HG03378 (cell line): ENCODE measurements at regions not wholly inside any gene's neighbourhood (a gene's known extent, or its start where the extent isn't known, plus 50 kb on each side); places are given as distances from the start of the nearest gene placed in this dataset.

Experiments
- ATAC-seq: cut with Tn5 transposase; IDR thresholded peaks from one replicate; pipeline ENCODE4 v1.9.1; 2021; ENCODE audit warnings: mild to moderate bottlenecking, moderate library complexity; ENCODE audit not compliant: unreplicated experiment

DNA sequence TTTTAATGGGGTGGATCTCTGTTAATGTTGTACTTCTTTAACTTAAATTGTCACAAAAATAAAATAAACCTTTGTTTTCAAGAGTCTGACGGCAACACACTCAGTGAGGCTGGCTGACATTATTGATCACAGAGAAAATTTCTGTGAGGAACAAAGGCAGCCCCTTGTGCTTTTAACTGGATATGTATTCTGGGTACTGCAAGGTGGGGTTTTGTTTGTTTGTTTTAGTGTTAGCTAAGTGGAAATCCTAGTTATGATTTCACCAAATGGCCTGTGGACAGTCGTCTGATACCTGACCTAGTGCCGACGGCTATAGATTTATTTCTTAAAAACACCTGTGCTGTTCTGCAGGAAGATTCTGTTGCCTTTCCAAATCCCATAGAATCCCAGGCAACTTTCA is 1329.5 kb upstream of the ZEB2 start:
- ATAC-seq = no peak

DNA sequence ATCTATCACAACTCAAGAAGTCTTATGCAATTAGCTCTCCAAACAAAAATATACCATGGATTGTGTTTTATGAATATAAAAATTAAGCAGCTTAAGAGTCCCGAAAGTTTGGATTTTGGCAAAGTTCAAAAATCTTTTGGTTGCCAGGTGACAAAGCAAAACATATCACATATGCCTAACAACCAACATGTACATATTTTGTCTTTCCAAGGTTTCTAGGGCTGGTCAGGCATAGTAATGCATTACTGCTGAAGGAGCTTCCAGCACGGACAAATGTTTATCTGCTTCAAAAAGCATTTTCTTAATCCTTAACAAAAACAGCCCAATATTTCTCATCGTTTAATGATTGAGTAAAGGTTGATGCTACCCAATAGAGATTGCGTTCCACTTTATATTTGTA is 1327.1 kb upstream of the ZEB2 start:
- ATAC-seq = no peak

DNA sequence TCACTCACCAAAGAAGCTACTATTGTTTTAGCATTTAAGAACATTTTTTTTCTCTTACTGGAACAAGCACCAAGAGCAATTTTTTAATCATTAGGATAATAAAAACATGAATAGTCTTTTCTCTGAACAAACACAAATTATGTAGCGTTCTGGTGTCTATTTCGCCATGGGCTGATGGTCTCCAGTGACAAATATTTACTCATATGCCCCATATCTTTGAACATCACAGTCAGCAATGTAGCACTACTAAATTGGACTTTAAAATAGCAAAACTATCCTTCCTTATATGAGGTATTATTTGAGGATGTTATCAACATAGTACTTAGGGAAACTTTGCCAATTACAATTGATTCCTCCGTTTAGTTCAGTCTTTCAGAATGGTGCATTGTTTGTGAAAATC is 1326.0 kb upstream of the ZEB2 start:
- ATAC-seq = no peak

DNA sequence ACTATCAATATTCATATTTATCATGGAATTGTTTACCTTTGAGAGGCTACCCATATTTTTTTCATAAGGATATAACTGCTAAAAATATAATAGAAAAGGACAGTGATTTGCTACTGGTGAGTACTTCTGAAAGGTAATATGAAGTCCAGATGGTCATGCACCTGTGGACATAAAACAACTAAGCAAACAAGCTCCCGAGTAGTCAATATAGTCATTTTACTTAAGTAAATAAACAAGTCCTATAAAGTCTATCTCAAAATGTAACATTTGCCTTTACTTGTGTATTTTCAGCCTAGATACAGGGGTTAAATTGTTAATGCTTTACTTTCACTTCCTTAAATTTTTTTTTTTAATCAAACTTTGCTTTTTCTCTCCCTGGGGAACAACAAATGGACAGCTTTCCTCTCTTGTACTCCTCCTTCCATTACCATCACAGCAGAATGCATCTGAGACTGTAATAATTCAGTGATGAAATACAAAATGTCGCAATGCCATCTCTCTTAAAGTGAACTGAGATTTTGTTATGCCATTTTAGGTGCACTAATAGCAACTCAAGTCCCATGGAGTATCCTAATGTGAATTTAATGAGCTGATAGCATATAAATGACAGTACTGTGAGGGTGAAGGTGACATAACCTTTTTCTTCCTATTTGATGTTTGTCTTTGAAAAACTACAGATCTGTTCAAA is 1325.4 kb upstream of the ZEB2 start:
- no peak for ATAC-seq

DNA sequence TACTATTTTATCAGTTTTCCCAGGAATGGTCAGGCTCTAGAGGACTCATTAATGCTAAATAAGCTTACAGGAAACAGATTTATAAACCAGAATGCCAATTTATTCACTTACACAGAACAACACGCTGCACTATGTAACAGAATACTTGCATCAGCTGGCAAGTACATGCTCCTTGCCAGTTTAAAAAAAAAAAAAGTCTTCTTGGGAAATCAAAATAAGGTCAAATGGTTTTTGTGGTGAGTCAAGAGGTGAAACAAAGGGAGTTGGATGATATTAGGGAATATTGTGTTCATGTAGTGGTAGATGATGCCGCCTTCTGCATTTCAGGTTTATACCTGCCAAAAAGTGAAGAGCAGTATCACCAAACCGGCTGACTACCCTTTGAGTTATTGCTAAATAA is 1322.1 kb upstream of the ZEB2 start:
- no peak for ATAC-seq

DNA sequence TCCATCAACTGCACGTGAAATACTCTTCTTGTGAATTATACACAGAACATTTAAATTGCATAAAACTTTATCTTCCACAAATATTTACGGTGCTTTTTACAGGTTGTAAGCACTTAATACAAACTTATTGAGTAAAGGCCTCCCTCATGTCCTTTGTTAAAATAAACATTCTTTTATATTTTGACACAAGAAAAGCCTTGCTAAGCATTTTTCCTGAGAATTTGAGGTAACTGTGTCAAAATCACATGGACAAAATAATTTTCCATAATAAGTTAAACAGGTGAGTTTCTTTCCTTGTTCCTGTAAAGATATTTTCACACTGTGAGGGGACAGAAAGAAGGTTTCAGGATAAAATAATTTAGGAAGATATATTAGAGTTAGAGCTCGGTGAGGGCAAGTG is 1317.1 kb upstream of the ZEB2 start:
- no peak for ATAC-seq

DNA sequence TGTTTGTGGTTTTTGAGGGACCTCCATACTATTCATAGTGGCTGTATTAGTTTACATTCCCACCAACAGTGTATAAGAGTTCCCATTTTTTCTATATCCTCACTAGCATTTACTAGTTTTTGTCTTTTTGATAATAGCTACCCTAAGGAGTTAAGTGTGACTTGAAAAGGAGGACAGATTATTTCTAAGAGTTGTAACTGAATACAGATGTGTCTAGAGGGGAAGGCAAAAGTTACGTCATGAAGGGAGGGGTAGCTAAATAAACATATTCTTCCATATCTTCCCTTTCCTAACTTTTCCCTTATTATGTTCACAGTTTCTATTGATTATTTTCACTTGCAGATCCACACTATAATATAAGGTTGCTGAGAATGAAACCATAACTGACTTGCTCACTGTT is 1315.7 kb upstream of the ZEB2 start:
- no peak for ATAC-seq

DNA sequence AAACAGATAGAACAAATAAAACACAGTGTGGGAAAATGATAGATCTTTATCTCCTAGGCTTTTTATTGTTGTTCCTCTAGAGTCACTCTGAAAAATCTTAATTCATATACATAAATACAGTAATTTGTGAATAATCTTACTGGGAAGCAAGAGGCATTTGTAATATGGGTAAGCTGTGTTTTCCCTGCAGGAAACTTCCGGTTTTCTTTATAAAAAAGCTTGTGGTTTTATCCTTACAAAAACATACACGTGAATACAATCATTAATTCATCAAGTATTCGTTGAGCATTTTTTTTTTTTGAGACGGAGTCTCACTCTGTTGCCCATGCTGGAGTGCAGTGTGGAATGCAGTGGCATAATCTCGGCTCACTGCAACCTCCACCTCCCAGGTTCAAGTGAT is 1312.8 kb upstream of the ZEB2 start:
- ATAC-seq = no peak

DNA sequence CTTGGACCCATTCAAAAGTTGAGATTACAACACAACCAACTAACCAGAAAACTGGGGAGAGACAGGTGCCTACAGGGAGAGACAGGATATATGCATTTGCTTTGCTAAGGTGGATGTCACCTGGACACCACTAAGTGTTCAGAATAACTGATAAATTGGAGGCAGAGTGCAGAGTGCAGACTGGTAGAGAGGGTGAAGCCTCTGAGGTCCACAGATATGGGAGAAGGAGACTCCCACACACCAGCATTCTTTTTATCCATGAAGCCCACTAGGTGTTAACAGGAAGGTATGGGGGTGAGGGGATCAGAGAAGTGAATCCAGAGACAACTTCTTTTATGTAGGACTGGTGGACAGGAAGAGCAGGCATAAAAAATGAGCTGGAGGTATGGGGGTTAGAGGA is 1310.0 kb upstream of the ZEB2 start:
- ATAC-seq = no peak

DNA sequence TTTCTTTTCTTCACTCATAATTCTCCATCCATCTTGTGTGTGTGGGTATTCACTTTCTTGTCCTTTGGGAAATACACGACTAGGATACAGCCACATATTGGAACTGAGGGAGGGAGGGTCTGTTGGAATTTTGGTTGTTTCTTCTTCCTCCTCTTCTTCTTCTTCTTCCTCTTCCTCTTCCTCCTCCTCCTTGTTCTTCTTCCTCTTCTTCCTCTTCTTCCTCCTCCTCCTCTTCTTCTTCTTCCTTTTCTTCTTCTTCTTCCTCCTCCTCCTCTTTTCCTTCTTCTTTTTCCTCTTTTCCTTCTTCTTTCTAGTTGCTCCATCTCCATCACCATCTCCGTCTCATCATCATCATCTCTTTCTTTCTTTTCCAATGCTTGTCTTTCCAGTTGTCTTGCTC is 1307.3 kb upstream of the ZEB2 start:
- ATAC-seq = no peak

DNA sequence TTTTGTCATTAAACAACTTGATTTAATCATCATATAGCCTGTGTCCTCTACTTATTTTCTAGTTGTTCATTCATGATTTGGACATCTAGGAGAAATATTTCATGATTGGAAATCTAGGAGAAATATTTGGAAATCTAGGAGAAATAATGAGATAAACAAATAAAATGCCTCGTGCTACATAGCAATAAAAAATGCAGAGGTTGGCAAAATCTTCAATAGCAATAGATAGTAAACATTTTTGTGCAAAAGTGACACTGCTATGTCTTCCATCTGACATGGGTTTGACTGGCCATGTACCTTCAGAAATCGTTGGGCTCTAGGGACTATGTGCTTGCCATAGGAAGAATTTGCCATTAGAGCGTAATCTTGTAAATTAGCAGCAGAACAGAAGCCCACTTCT is 1304.5 kb upstream of the ZEB2 start:
- no peak for ATAC-seq

DNA sequence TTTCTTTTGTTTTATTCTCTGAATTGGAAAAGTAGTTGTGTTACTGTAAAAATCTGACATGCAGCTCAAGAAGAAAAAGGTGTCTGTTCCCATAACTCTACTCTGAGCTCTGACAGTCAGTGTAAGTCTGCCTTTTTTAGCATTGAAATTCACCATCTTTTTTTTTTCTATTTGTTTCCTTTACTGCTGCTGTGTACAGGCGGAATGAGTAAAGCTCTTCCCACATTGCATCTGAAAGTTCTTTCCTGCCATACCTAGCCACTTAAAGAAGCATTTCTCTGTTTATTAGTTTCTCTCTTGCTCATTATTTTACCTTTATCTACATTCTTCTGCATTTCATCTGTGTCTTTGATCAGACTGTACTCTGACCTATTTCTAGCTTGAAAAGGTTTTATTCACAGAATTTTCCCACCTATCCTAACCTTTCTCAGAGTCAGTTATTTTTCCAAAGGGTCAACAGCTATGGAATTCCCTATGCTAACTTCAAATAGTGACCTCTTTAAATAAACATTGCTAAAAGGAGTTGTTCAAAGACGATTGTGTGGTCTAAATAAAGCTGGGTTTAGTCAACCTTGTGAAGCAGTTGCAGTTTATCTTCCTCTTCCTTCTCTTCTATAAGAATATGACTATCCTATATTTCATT is 1303.1 kb upstream of the ZEB2 start:
- ATAC-seq = no peak

DNA sequence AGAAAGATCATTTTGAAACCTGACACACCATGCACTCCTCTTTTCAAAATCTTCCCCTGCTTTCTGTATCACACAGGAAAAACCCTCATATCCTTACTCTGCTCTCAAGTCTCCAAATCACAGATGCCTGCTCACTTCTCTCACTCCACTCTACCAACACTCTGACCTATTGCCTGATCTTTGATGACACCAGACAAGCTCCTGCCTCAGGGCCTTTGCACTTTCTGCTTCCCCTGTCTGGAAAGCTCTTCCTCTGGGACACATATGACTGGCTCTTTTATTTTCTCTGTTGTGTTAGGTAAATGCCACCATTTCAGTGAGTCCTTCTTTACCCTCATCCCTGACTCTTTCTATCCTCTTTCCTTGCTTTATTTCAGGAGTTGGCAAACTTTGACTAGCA is 1300.7 kb upstream of the ZEB2 start:
- no peak for ATAC-seq

DNA sequence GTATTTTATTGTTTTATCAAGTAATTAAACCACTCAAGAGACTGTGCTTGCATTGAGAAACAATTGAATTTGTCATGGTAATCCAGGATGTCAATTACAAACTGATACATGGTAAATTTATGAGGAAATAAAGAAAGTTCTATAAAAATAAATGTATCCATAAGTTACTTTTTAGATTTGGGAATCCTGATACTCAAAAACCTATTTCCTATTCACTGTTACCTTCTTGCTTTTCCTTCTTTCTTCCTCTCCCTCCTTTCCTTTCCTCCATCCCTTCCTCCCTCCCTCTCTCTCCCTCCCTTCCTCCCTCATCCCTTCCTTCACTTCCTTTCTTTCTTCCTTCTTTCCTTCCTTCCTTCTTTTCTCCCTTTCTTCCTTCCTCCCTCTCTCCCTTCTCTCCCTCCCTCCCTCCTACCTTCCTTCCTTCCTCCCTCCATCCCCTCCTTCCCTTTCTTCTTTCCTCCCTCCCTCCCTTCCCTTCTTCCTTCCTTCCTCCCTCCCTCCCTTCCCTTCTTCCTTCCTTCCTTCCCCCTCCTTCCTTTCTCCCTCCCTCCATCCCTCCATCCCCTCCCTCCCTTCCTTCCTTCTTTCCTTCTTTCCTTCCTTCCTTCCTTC is 1299.1 kb upstream of the ZEB2 start:
- no peak for ATAC-seq

DNA sequence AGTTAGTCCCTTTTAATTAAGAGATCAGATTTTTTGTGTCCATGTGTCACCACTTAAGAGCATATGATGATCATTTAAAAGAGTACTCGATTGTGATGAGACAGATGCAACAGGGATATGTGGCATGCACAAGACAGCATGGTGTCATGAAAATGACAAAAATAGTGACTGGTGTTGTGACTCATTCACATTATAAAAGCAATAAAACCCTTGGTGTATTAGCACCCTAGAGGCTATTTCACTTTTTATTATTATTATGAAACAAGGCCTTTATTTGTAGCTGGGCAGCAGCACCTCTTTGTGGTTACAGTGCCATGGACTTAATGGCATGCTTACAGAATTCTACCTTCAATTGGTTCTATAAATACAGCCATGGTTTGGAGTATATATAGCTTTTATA is 1296.0 kb upstream of the ZEB2 start:
- ATAC-seq = no peak

DNA sequence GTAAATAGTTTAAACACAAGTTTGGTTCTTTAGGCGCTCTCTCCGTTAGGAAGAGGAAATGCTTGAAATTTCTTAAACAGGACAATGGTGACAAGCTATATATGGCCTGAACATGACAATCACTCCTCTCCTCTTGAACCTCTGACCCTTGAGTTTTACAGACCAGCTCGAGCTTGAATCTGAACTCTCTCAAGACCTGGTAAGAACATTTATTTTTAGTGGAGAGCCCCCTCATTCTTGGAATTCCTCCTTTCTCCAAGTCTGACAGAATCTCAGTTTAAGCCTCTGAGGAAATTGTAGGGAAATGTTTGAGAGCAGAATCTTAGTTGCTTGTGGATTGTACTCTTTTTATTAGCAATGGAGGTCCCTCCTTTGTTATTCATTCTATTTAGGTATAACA is 1293.6 kb upstream of the ZEB2 start:
- ATAC-seq = no peak

DNA sequence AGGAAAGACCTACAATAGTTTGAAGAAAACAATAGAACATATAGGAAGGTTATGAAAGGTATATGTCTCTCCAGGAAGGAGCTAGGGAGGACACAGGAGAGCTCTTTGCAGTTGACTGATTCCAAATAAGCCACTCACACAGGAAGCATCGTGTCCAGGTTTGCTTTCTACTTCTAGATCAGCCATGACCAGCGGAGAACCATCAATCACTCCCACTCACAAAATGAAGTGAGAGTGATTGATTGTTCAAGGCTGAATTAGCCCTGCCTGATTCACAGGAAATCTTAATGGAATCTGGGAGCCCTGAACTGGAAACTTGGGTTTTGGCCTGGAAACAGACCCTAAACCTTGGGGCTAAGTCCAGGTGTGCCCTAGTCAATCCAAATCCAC is 1292.2 kb upstream of the ZEB2 start:
- no peak for ATAC-seq

DNA sequence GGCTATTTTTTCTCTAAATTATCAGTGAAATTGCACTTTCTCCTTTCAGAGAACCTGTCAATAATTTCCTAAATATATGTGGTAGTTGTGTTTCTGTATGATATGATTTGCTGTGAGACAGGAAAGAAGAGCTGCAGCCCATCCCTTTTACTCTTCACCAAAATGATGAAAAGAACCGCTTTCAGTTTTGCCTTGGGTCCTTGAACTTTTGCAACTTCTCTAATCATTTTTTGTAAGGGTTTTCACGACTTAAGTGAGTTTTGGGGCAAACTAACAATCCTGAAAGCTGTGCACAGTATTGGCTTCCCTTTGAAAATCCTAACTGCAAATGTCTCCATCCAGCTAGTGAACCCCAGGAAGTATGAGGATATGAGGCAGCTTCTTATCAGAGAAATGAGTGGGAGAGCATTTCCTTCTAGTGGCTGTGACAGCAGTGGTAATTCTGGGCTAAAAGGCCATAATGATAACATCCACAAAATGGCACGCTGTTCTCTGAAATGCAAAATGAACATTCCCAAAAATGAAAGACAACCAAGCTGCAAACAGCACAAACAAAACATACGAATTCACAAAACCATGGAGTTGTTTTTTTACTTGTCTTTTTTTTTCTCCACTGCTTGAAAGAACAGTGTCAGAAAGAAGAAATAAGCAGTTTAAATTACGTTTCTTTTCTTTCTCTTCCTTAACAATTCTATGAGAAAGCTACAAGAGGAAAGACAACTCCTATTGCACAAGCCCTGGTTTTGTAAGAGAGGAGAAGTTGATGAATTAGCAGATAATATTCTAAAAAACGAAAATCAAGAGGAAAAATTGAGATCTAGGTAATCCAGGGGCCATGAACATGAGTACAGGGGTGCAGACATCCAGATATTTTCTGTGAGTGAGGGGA is 1291.6 kb upstream of the ZEB2 start:
- ATAC-seq = no peak

DNA sequence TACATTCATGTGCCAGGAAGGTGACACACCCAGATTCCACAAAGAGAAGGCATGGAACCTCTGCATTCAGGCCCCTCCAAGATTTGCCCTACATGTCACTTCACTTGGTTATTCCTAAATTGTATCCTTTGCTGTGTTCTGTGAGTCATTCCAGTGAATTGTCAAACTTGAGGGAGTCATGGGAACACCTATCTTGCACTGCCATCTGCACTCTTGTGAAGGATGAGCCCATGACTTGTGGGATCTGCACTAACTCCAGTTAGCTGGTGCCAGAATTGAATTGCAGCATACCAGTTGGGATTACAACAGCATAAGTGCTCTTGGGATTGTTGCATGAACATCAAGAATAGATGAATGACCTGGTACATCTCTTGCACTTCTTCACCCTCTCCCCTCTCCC is 1288.0 kb upstream of the ZEB2 start:
- no peak for ATAC-seq

DNA sequence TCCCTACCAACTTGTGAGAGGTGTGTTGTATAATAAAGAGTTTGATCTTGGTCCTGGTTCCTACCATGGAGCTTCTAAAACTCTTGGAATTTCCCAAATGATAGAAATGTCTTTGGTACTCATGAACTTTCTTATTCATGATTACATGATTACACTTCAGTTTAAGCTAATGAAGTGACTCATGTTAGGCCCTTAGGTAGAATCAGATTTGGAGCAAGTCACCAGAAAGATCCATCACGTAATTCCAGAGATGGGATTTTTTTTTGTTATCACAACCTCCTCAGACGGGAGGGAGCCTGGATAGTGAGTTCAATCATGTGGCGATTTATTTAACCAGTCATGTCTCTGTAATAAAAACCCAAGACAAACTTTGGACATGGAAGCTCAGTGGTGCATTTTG is 1287.6 kb upstream of the ZEB2 start:
- no peak for ATAC-seq

DNA sequence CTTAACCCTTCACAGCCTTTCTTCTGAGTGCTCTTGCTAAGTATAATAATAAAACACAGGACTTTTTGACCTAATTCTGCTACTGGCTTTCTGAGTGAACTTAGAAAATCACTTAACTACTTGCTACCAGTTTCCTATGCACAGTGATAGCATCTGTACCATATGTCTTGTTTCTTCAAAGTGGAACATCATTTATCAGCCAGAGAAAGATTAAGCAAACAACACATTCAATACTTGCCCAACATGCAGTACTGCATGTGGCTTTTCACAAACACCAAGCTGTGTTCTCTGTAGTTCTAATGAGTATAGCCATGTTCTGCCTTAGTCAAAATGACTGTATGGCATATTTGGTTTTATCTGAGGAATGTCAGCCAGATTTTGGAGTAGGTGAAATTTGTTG is 1286.6 kb upstream of the ZEB2 start:
- no peak for ATAC-seq

DNA sequence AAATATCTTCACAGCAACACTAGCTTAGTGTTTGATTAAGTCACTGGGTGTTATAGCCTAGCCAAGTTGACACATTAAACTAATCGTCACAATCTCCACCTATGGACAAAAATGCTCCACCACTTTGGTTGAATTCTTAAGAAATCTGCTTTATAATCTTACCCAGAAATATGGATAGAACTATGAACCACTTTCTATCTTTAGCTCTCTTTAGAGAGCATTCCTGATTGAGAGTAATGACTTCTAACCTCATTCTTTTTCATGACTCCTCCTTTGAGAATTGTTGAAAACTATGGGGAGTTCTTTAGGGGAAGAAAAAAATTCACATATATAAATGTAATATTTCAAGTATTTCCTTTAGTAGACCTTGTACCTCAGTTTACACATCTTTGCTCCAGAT is 1282.2 kb upstream of the ZEB2 start:
- ATAC-seq = no peak
